ENCODE measurements at regions not wholly inside any gene's neighbourhood (a gene's known extent, or its start where the extent isn't known, plus 50 kb on each side); places are given as distances from the start of the nearest gene placed in this dataset.

GRCh38 chr5:167872791-167873190, 418.7 kb upstream of the WWC1 start:
- H3K4me3 ChIP-seq (ENCODE audit: insufficient read depth, low read depth, low read length, poor library complexity, severe bottlenecking) = no peak overlapping the region
- no peaks in the 10 kb centered on the region for H3K4me1 ChIP-seq (ENCODE audit: control insufficient read depth, insufficient read depth, low read length, poor library complexity, severe bottlenecking)
- no peaks in the 10 kb centered on the region for H3K36me3 ChIP-seq (ENCODE audit: control insufficient read depth, insufficient read depth, low read length)
- no peaks in the 10 kb centered on the region for H3K27me3 ChIP-seq (replicated peaks; ENCODE audit: control insufficient read depth, insufficient read depth, low read length, poor library complexity, severe bottlenecking)
- no peak overlapping the region for H3K27ac ChIP-seq (ENCODE audit: insufficient read depth, low read length, poor library complexity, severe bottlenecking)
- DNase-seq = no peak
- H3K9me3 ChIP-seq (ENCODE audit: control insufficient read depth, low read length) = no peaks in the 10 kb centered on the region

- Histone ChIP-seq H3K36me3 (ENCODE audit: control insufficient read depth, insufficient read depth, low read length) (no peaks in the 10 kb centered on the region), H3K27me3 (replicated peaks; ENCODE audit: control insufficient read depth, insufficient read depth, low read length, poor library complexity, severe bottlenecking) (no peaks in the 10 kb centered on the region), H3K4me1 (ENCODE audit: control insufficient read depth, insufficient read depth, low read length, poor library complexity, severe bottlenecking) (no peaks in the 10 kb centered on the region), H3K9me3 (ENCODE audit: control insufficient read depth, low read length) (no peaks in the 10 kb centered on the region), H3K4me3 (ENCODE audit: insufficient read depth, low read depth, low read length, poor library complexity, severe bottlenecking) (no peak overlapping the region), H3K27ac (ENCODE audit: insufficient read depth, low read length, poor library complexity, severe bottlenecking) (no peak overlapping the region)
- DNase-seq = no peak
Measured at GRCh38 chr5:167877114-167877722, 414.2 kb upstream of the WWC1 start.

GRCh38 chr5:167877924-167878323, 413.5 kb upstream of the WWC1 start:
- Histone ChIP-seq H3K36me3 (ENCODE audit: control insufficient read depth, insufficient read depth, low read length) (no peaks in the 10 kb centered on the region), H3K27ac (ENCODE audit: insufficient read depth, low read length, poor library complexity, severe bottlenecking) (no peak overlapping the region), H3K27me3 (replicated peaks; ENCODE audit: control insufficient read depth, insufficient read depth, low read length, poor library complexity, severe bottlenecking) (no peaks in the 10 kb centered on the region), H3K4me1 (ENCODE audit: control insufficient read depth, insufficient read depth, low read length, poor library complexity, severe bottlenecking) (no peaks in the 10 kb centered on the region), H3K9me3 (ENCODE audit: control insufficient read depth, low read length) (no peaks in the 10 kb centered on the region), H3K4me3 (ENCODE audit: insufficient read depth, low read depth, low read length, poor library complexity, severe bottlenecking) (no peak overlapping the region)
- no peak for DNase-seq

GRCh38 chr5:167880420-167880819, 411.0 kb upstream of the WWC1 start:
- Histone ChIP-seq H3K27me3 (replicated peaks; ENCODE audit: control insufficient read depth, insufficient read depth, low read length, poor library complexity, severe bottlenecking) (no peaks in the 10 kb centered on the region), H3K4me3 (ENCODE audit: insufficient read depth, low read depth, low read length, poor library complexity, severe bottlenecking) (no peak overlapping the region), H3K36me3 (ENCODE audit: control insufficient read depth, insufficient read depth, low read length) (no peaks in the 10 kb centered on the region), H3K9me3 (ENCODE audit: control insufficient read depth, low read length) (no peaks in the 10 kb centered on the region), H3K27ac (ENCODE audit: insufficient read depth, low read length, poor library complexity, severe bottlenecking) (no peak overlapping the region), H3K4me1 (ENCODE audit: control insufficient read depth, insufficient read depth, low read length, poor library complexity, severe bottlenecking) (no peaks in the 10 kb centered on the region)
- no peak for DNase-seq

- H3K4me1 ChIP-seq (ENCODE audit: control insufficient read depth, insufficient read depth, low read length, poor library complexity, severe bottlenecking) = no peaks in the 10 kb centered on the region
- no peak overlapping the region for H3K27ac ChIP-seq (ENCODE audit: insufficient read depth, low read length, poor library complexity, severe bottlenecking)
- H3K27me3 ChIP-seq (replicated peaks; ENCODE audit: control insufficient read depth, insufficient read depth, low read length, poor library complexity, severe bottlenecking) = no peaks in the 10 kb centered on the region
- H3K9me3 ChIP-seq (ENCODE audit: control insufficient read depth, low read length) = no peaks in the 10 kb centered on the region
- H3K4me3 ChIP-seq (ENCODE audit: insufficient read depth, low read depth, low read length, poor library complexity, severe bottlenecking) = no peak overlapping the region
- no peak for DNase-seq
- H3K36me3 ChIP-seq (ENCODE audit: control insufficient read depth, insufficient read depth, low read length) = no peaks in the 10 kb centered on the region
Measured at GRCh38 chr5:167881041-167881440, 410.4 kb upstream of the WWC1 start.

GRCh38 chr5:167886196-167886595, 405.2 kb upstream of the WWC1 start:
- Histone ChIP-seq H3K27ac (ENCODE audit: insufficient read depth, low read length, poor library complexity, severe bottlenecking) (no peak overlapping the region), H3K4me3 (ENCODE audit: insufficient read depth, low read depth, low read length, poor library complexity, severe bottlenecking) (no peak overlapping the region), H3K36me3 (ENCODE audit: control insufficient read depth, insufficient read depth, low read length) (no peaks in the 10 kb centered on the region), H3K9me3 (ENCODE audit: control insufficient read depth, low read length) (no peaks in the 10 kb centered on the region), H3K4me1 (ENCODE audit: control insufficient read depth, insufficient read depth, low read length, poor library complexity, severe bottlenecking) (no peaks in the 10 kb centered on the region), H3K27me3 (replicated peaks; ENCODE audit: control insufficient read depth, insufficient read depth, low read length, poor library complexity, severe bottlenecking) (no peaks in the 10 kb centered on the region)
- no peak for DNase-seq

GRCh38 chr5:167888393-167888792, 403.1 kb upstream of the WWC1 start:
- H3K27ac ChIP-seq (ENCODE audit: insufficient read depth, low read length, poor library complexity, severe bottlenecking) = no peak overlapping the region
- no peaks in the 10 kb centered on the region for H3K27me3 ChIP-seq (replicated peaks; ENCODE audit: control insufficient read depth, insufficient read depth, low read length, poor library complexity, severe bottlenecking)
- no peak for DNase-seq
- no peaks in the 10 kb centered on the region for H3K4me1 ChIP-seq (ENCODE audit: control insufficient read depth, insufficient read depth, low read length, poor library complexity, severe bottlenecking)
- no peaks in the 10 kb centered on the region for H3K9me3 ChIP-seq (ENCODE audit: control insufficient read depth, low read length)
- H3K4me3 ChIP-seq (ENCODE audit: insufficient read depth, low read depth, low read length, poor library complexity, severe bottlenecking) = no peak overlapping the region
- no peaks in the 10 kb centered on the region for H3K36me3 ChIP-seq (ENCODE audit: control insufficient read depth, insufficient read depth, low read length)

- no peaks in the 10 kb centered on the region for H3K9me3 ChIP-seq (ENCODE audit: control insufficient read depth, low read length)
- no peak overlapping the region for H3K27ac ChIP-seq (ENCODE audit: insufficient read depth, low read length, poor library complexity, severe bottlenecking)
- no peaks in the 10 kb centered on the region for H3K36me3 ChIP-seq (ENCODE audit: control insufficient read depth, insufficient read depth, low read length)
- H3K4me1 ChIP-seq (ENCODE audit: control insufficient read depth, insufficient read depth, low read length, poor library complexity, severe bottlenecking) = no peaks in the 10 kb centered on the region
- DNase-seq = no peak
- no peaks in the 10 kb centered on the region for H3K27me3 ChIP-seq (replicated peaks; ENCODE audit: control insufficient read depth, insufficient read depth, low read length, poor library complexity, severe bottlenecking)
- H3K4me3 ChIP-seq (ENCODE audit: insufficient read depth, low read depth, low read length, poor library complexity, severe bottlenecking) = no peak overlapping the region
Measured at GRCh38 chr5:167889276-167889675, 402.2 kb upstream of the WWC1 start.

GRCh38 chr5:167892352-167893115, 398.9 kb upstream of the WWC1 start:
- DNase-seq = no peak
- no peaks in the 10 kb centered on the region for H3K36me3 ChIP-seq (ENCODE audit: control insufficient read depth, insufficient read depth, low read length)
- H3K27ac ChIP-seq (ENCODE audit: insufficient read depth, low read length, poor library complexity, severe bottlenecking) = no peak overlapping the region
- H3K4me1 ChIP-seq (ENCODE audit: control insufficient read depth, insufficient read depth, low read length, poor library complexity, severe bottlenecking) = no peaks in the 10 kb centered on the region
- H3K4me3 ChIP-seq (ENCODE audit: insufficient read depth, low read depth, low read length, poor library complexity, severe bottlenecking) = no peak overlapping the region
- no peaks in the 10 kb centered on the region for H3K27me3 ChIP-seq (replicated peaks; ENCODE audit: control insufficient read depth, insufficient read depth, low read length, poor library complexity, severe bottlenecking)
- no peaks in the 10 kb centered on the region for H3K9me3 ChIP-seq (ENCODE audit: control insufficient read depth, low read length)

- no peaks in the 10 kb centered on the region for H3K36me3 ChIP-seq (ENCODE audit: control insufficient read depth, insufficient read depth, low read length)
Measured at GRCh38 chr5:167893271-167893670, 398.2 kb upstream of the WWC1 start.

More at GRCh38 chr5:167893271-167893670, 398.2 kb upstream of the WWC1 start:
- Histone ChIP-seq H3K27ac (ENCODE audit: insufficient read depth, low read length, poor library complexity, severe bottlenecking) (no peak overlapping the region), H3K4me3 (ENCODE audit: insufficient read depth, low read depth, low read length, poor library complexity, severe bottlenecking) (no peak overlapping the region), H3K4me1 (ENCODE audit: control insufficient read depth, insufficient read depth, low read length, poor library complexity, severe bottlenecking) (no peaks in the 10 kb centered on the region), H3K27me3 (replicated peaks; ENCODE audit: control insufficient read depth, insufficient read depth, low read length, poor library complexity, severe bottlenecking) (no peaks in the 10 kb centered on the region), H3K9me3 (ENCODE audit: control insufficient read depth, low read length) (no peaks in the 10 kb centered on the region)
- DNase-seq = no peak

Measured in effector memory CD4-positive, alpha-beta T cell (primary cell).